ENCODE measurements at regions not wholly inside any gene's neighbourhood (a gene's known extent, or its start where the extent isn't known, plus 50 kb on each side); places are given as distances from the start of the nearest gene placed in this dataset.

DNA sequence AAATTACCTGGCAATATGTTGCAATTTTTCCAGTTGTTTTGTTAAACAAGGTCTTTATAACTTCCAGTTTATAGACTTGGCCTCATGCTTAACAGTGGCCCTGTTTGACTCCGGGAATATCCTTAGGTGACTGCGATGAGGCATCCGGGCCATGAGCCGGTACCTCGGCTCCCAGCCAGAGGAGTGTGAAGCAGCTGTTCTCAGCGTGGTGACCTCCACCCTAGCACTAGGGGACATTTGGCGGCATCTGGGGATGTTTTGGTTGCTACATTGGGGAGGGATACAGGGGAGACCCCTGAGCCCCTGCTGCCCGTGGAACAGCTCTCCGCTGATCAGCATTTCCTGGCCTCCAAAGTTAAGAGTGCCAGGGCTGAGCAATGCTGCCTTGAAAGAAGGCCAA is 533.4 kb downstream of the IRX1 start:
- TF ChIP-seq POLR2AphosphoS5 (IDR thresholded peaks at IDR 0.05; ENCODE audit: insufficient read depth, low read depth, low read length) (no peak), POLR2A (IDR thresholded peaks at IDR 0.05; ENCODE audit: low read depth, low read length) (no peak), EZH2 (IDR thresholded peaks at IDR 0.05; ENCODE audit: borderline replicate concordance, low read depth, low read length, severe bottlenecking) (no peak)
- TF ChIP-seq, protein P1, sequence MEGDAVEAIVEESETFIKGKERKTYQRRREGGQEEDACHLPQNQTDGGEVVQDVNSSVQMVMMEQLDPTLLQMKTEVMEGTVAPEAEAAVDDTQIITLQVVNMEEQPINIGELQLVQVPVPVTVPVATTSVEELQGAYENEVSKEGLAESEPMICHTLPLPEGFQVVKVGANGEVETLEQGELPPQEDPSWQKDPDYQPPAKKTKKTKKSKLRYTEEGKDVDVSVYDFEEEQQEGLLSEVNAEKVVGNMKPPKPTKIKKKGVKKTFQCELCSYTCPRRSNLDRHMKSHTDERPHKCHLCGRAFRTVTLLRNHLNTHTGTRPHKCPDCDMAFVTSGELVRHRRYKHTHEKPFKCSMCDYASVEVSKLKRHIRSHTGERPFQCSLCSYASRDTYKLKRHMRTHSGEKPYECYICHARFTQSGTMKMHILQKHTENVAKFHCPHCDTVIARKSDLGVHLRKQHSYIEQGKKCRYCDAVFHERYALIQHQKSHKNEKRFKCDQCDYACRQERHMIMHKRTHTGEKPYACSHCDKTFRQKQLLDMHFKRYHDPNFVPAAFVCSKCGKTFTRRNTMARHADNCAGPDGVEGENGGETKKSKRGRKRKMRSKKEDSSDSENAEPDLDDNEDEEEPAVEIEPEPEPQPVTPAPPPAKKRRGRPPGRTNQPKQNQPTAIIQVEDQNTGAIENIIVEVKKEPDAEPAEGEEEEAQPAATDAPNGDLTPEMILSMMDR (IDR thresholded peaks at IDR 0.05; ENCODE audit: extremely low read depth in 1 of 2, insufficient read depth in 1 of 2, low read depth in 1 of 2, low read length in 2 of 2) = no peak
- TF ChIP-seq, protein P2, sequence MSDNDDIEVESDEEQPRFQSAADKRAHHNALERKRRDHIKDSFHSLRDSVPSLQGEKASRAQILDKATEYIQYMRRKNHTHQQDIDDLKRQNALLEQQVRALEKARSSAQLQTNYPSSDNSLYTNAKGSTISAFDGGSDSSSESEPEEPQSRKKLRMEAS (IDR thresholded peaks at IDR 0.05; ENCODE audit: insufficient read depth, insufficient read length) = no peak
